SK-N-SH (cell line): ENCODE measurements at regions not wholly inside any gene's neighbourhood (a gene's known extent, or its start where the extent isn't known, plus 50 kb on each side); places are given as distances from the start of the nearest gene placed in this dataset.

ENCODE experiments used
- CTCF ChIA-PET: fragments of 300-600, 350-600 bp; formaldehyde crosslinking; extraction: SDS; loops from one replicate; lab custom pipeline; 2021; lab: Yijun Ruan, JAX
- POLR2A ChIA-PET: fragments of 350-600 bp; sonication (Branson Sonifier 250); formaldehyde crosslinking; extraction: SDS; loops from one replicate; lab custom pipeline; 2020; ENCODE audit warnings: antibody characterized with exemption, inconsistent platforms; lab: Yijun Ruan, JAX
- DNase-seq: peaks from one replicate; pipeline ENCODE4 v3.0.0; 2012
- H2AFZ ChIP-seq: fragments of 200-600 bp; sonication (generic); 2 replicates; pipeline ENCODE4 v1.8.1; 2016; ENCODE audit warnings: antibody characterized with exemption, mild to moderate bottlenecking, low read depth
- H3F3A ChIP-seq: fragments of 200-600 bp; sonication (generic); replicated peaks from 2 replicates; pipeline ENCODE3; 2016; ENCODE audit warnings: antibody characterized with exemption, mild to moderate bottlenecking; ENCODE audit not compliant: insufficient read depth
- H3K27ac ChIP-seq, 2 experiments: fragments of 200-500 bp in 1 of 2; fragments of 200-600 bp in 1 of 2; sonication (Bioruptor generic) in 1 of 2; sonication (generic), shearing (Covaris generic) in 1 of 2; 2 replicates each; pipeline versions ENCODE4 v1.5.1 to v1.6.1; 2014 to 2016; ENCODE audit warnings: low read depth in 2 of 2, inconsistent platforms in 1 of 2, low read length in 1 of 2, mild to moderate bottlenecking in 1 of 2, mixed read lengths in 1 of 2
- H3K27me3 ChIP-seq: fragments of 200-600 bp; sonication (generic), shearing (Covaris generic); 2 replicates; pipeline ENCODE4 v1.6.1; 2016; ENCODE audit warnings: mixed run types; ENCODE audit not compliant: insufficient read depth
- H3K36me3 ChIP-seq, 2 experiments: fragments of 200-500 bp in 1 of 2; fragments of 200-600 bp in 1 of 2; sonication (Bioruptor generic) in 1 of 2; sonication (generic) in 1 of 2; replicated peaks in 1 of 2; 2 replicates each; pipeline versions ENCODE3 to v1.5.1; 2014 to 2016; ENCODE audit warnings: low read length in 1 of 2, mild to moderate bottlenecking in 1 of 2; ENCODE audit not compliant: insufficient read depth in 2 of 2, control insufficient read depth in 1 of 2
- H3K4me1 ChIP-seq, 2 experiments: fragments of 200-500 bp in 1 of 2; fragments of 200-600 bp in 1 of 2; sonication (Bioruptor generic) in 1 of 2; sonication (generic), shearing (Covaris generic) in 1 of 2; 2 replicates each; pipeline versions ENCODE4 v1.5.1 to v1.6.1; 2014 to 2016; ENCODE audit warnings: low read depth in 1 of 2, low read length in 1 of 2, mixed run types in 1 of 2; ENCODE audit not compliant: insufficient read depth in 2 of 2, control insufficient read depth in 1 of 2
- H3K4me2 ChIP-seq: fragments of 200-600 bp; sonication (generic), shearing (Covaris generic); 2 replicates; pipeline ENCODE4 v1.6.1; 2017; ENCODE audit warnings: mixed run types
- H3K4me3 ChIP-seq, 2 experiments: fragments of 200-500 bp in 1 of 2; fragments of 200-600 bp in 1 of 2; sonication (Bioruptor generic) in 1 of 2; sonication (generic), shearing (Covaris generic) in 1 of 2; 2 replicates each; pipeline versions ENCODE4 v1.5.1 to v1.8.1; 2014 to 2016; ENCODE audit warnings: low read depth in 2 of 2, inconsistent platforms in 1 of 2, low read length in 1 of 2, mild to moderate bottlenecking in 1 of 2, mixed read lengths in 1 of 2, moderate library complexity in 1 of 2
- H3K79me2 ChIP-seq: fragments of 200-600 bp; sonication (generic); 2 replicates; pipeline ENCODE4 v1.8.1; 2017; ENCODE audit warnings: mild to moderate bottlenecking; ENCODE audit not compliant: insufficient read depth
- H3K9ac ChIP-seq: fragments of 200-600 bp; sonication (generic); 2 replicates; pipeline ENCODE4 v1.6.1; 2017; ENCODE audit warnings: mixed run types
- H3K9me2 ChIP-seq: fragments of 200-600 bp; sonication (generic); 2 replicates; pipeline ENCODE4 v1.6.1; 2017; ENCODE audit warnings: mixed run types
- H3K9me3 ChIP-seq: fragments of 200-600 bp; sonication (generic); 2 replicates; pipeline ENCODE4 v1.6.1; 2017; ENCODE audit warnings: mixed run types, mild to moderate bottlenecking, moderate library complexity
- H4K20me1 ChIP-seq: fragments of 200-600 bp; sonication (generic); 2 replicates; pipeline ENCODE4 v1.6.1; 2017; ENCODE audit warnings: mild to moderate bottlenecking, mixed run types; ENCODE audit not compliant: insufficient read depth
- CHD2 ChIP-seq: fragments of 150-350 bp; IDR thresholded peaks from 2 replicates; pipeline ENCODE4 v1.6.1; 2018; ENCODE audit warnings: low read length; ENCODE audit not compliant: partially characterized antibody
- ELF1 ChIP-seq: IDR thresholded peaks from 2 replicates; pipeline ENCODE4 v1.4.0; 2012
- EP300 ChIP-seq, 2 experiments: IDR thresholded peaks; 2 replicates each; pipeline versions ENCODE4 v1.4.0 to v1.6.1; 2012; ENCODE audit warnings: borderline replicate concordance in 1 of 2, low read depth in 1 of 2, low read length in 1 of 2
- FOXJ3 ChIP-seq: sonication (generic); formaldehyde crosslinking; IDR thresholded peaks from 2 replicates; pipeline ENCODE4 v1.5.1; 2020; ENCODE audit warnings: mild to moderate bottlenecking, missing genetic modification reagents
- GATA2 ChIP-seq: sonication (generic); formaldehyde crosslinking; IDR thresholded peaks from 2 replicates; pipeline ENCODE4 v1.5.0; 2020; ENCODE audit warnings: mild to moderate bottlenecking, missing genetic modification reagents
- JUND ChIP-seq: IDR thresholded peaks from 2 replicates; pipeline ENCODE4 v1.4.0; 2012
- MAX ChIP-seq: IDR thresholded peaks from 2 replicates; pipeline ENCODE4 v1.4.0; 2012; ENCODE audit warnings: low read depth
- MXI1 ChIP-seq: IDR thresholded peaks from 2 replicates; pipeline ENCODE4 v1.6.1; 2012; ENCODE audit warnings: mild to moderate bottlenecking, low read depth, low read length, improper control_type of control experiment
- NFIC ChIP-seq: IDR thresholded peaks from 2 replicates; pipeline ENCODE4 v1.4.0; 2012; ENCODE audit warnings: borderline replicate concordance
- NRF1 ChIP-seq: IDR thresholded peaks from 2 replicates; pipeline ENCODE4 v1.6.1; 2012; ENCODE audit warnings: low read depth, mild to moderate bottlenecking, low read length
- POLR2AphosphoS5 ChIP-seq: IDR thresholded peaks from 2 replicates; pipeline ENCODE4 v1.6.1; 2012; ENCODE audit warnings: low read depth, low read length
- RCOR1 ChIP-seq: fragments of 150-350 bp; IDR thresholded peaks from 2 replicates; pipeline ENCODE4 v1.6.1; 2017; ENCODE audit warnings: antibody characterized with exemption, low read length
- ZBTB33 ChIP-seq: IDR thresholded peaks from 2 replicates; pipeline ENCODE4 v1.4.0; 2012; ENCODE audit warnings: low read depth, borderline replicate concordance
- WGBS: methylation state at CpG from one replicate; pipeline ENCODE4 v1.1.6; 2017; ENCODE audit warnings: low lambda C conversion rate; 5-methylcytosine and 5-hydroxymethylcytosine counted together
- TF ChIP-seq, protein P1 (sequence below): IDR thresholded peaks from 2 replicates; pipeline ENCODE4 v1.6.1; 2012; ENCODE audit warnings: mild to moderate bottlenecking, low read depth, low read length, moderate library complexity
- TF ChIP-seq, protein P2 (sequence below): IDR thresholded peaks from 2 replicates; pipeline ENCODE4; 2012

DNA sequence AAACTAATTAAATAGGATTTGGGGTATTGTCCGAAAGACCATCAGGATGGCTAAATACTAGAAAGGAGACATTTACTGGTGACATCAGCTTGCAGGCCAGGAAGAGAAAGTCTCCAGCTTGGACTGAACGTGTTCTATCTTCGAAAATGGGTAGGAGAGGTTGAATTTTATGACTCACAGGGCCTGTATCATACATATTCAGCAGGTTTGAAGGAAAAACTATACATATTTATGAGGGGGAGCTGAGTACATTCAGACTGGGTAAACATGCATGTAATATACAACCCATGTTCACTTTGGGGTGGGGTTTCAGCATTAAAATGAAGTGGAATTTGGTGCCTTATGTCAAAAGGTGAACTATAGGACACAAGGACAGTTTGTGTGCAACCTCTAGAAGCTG is 129.3 kb upstream of the CRBN start:
- ChIA-PET POLR2A (no interaction called here), CTCF (interaction anchor here (0.5 kb wide), 1 partner anchor 1792 kb away, joined by 3 read pairs; no protein-coding TSS in a partner anchor)
- H4K20me1 ChIP-seq = no peaks in the 10 kb centered on the region
- no peaks in the 10 kb centered on the region for H3K79me2 ChIP-seq
- no peak overlapping the region for H3K9ac ChIP-seq
- H3K4me1 ChIP-seq = no peaks in the 10 kb centered on the region
- H3K4me2 ChIP-seq = no peak overlapping the region
- no peak overlapping the region for H3K4me3 ChIP-seq
- H3K36me3 ChIP-seq = no peaks in the 10 kb centered on the region
- 7% methylated on average over 3 of the region's 3 CpGs for WGBS
- no peaks in the 10 kb centered on the region for H3K27me3 ChIP-seq
- no peaks in the 10 kb centered on the region for H3K9me2 ChIP-seq
- no peaks in the 10 kb centered on the region for H3F3A ChIP-seq
- no peaks in the 10 kb centered on the region for H3K9me3 ChIP-seq
- DNase-seq = no peak
- no peak for TF ChIP-seq FOXJ3
- no peak for TF ChIP-seq JUND
- TF ChIP-seq ELF1 = no peak
- no peak for TF ChIP-seq RCOR1
- no peak for TF ChIP-seq ZBTB33
- no peak for TF ChIP-seq MAX
- TF ChIP-seq NRF1 = no peak
- no peak for TF ChIP-seq POLR2AphosphoS5
- TF ChIP-seq, protein P1, sequence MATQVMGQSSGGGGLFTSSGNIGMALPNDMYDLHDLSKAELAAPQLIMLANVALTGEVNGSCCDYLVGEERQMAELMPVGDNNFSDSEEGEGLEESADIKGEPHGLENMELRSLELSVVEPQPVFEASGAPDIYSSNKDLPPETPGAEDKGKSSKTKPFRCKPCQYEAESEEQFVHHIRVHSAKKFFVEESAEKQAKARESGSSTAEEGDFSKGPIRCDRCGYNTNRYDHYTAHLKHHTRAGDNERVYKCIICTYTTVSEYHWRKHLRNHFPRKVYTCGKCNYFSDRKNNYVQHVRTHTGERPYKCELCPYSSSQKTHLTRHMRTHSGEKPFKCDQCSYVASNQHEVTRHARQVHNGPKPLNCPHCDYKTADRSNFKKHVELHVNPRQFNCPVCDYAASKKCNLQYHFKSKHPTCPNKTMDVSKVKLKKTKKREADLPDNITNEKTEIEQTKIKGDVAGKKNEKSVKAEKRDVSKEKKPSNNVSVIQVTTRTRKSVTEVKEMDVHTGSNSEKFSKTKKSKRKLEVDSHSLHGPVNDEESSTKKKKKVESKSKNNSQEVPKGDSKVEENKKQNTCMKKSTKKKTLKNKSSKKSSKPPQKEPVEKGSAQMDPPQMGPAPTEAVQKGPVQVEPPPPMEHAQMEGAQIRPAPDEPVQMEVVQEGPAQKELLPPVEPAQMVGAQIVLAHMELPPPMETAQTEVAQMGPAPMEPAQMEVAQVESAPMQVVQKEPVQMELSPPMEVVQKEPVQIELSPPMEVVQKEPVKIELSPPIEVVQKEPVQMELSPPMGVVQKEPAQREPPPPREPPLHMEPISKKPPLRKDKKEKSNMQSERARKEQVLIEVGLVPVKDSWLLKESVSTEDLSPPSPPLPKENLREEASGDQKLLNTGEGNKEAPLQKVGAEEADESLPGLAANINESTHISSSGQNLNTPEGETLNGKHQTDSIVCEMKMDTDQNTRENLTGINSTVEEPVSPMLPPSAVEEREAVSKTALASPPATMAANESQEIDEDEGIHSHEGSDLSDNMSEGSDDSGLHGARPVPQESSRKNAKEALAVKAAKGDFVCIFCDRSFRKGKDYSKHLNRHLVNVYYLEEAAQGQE = no peak
- TF ChIP-seq, protein P2, sequence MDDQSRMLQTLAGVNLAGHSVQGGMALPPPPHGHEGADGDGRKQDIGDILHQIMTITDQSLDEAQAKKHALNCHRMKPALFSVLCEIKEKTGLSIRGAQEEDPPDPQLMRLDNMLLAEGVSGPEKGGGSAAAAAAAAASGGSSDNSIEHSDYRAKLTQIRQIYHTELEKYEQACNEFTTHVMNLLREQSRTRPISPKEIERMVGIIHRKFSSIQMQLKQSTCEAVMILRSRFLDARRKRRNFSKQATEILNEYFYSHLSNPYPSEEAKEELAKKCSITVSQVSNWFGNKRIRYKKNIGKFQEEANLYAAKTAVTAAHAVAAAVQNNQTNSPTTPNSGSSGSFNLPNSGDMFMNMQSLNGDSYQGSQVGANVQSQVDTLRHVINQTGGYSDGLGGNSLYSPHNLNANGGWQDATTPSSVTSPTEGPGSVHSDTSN = no peak
- TF ChIP-seq MXI1 = no peak
- TF ChIP-seq EP300 (IDR thresholded peaks at IDR 0.05; ENCODE audit: borderline replicate concordance in 1 of 2, low read depth in 1 of 2, low read length in 1 of 2) = no peak
- no peak for TF ChIP-seq CHD2
- TF ChIP-seq GATA2 (CRISPR knock-in tag) = no peak
- TF ChIP-seq NFIC = no peak
- TF ChIP-seq, all 33 proteins: peak for 0
- H2AFZ ChIP-seq = no peak overlapping the region
- H3K27ac ChIP-seq = no peak overlapping the region
